CD8-positive, alpha-beta memory T cell (primary cell): ENCODE measurements at regions not wholly inside any gene's neighbourhood (a gene's known extent, or its start where the extent isn't known, plus 50 kb on each side); places are given as distances from the start of the nearest gene placed in this dataset.

Experiments
- CTCF ChIA-PET: fragments of 350-600 bp; sonication (Branson Sonifier 250); formaldehyde crosslinking; loops from one replicate; lab custom pipeline; 2021; ENCODE audit warnings: antibody characterized with exemption; lab: Charles Lee
- POLR2A ChIA-PET: fragments of 350-600 bp; sonication (Branson Sonifier 250); formaldehyde crosslinking; loops from one replicate; lab custom pipeline; 2021; ENCODE audit warnings: antibody characterized with exemption; lab: Charles Lee
- DNase-seq, 5 donors: peaks; one replicate each; pipeline versions ENCODE4 v3.0.0 to v3.0.0-alpha.2; 2020 to 2022; ENCODE audit warnings: mixed read lengths in 1 of 5
- H3K27ac ChIP-seq: one replicate; pipeline ENCODE4 v1.7.0; 2013; ENCODE audit warnings: low read depth, mild to moderate bottlenecking, low read length, moderate library complexity
- H3K27me3 ChIP-seq: 2 replicates; pipeline ENCODE4 v1.7.0; 2013; ENCODE audit warnings: low read length, mild to moderate bottlenecking; ENCODE audit not compliant: insufficient read depth, poor library complexity, severe bottlenecking
- H3K36me3 ChIP-seq: 2 replicates; pipeline ENCODE4 v1.7.0; 2013; ENCODE audit warnings: mild to moderate bottlenecking, low read length, moderate library complexity; ENCODE audit not compliant: insufficient read depth
- H3K4me1 ChIP-seq: 2 replicates; pipeline ENCODE4 v1.7.0; 2013; ENCODE audit warnings: mild to moderate bottlenecking, low read length, moderate library complexity; ENCODE audit not compliant: insufficient read depth
- H3K4me3 ChIP-seq: 2 replicates; pipeline ENCODE4 v1.7.0; 2013; ENCODE audit warnings: mild to moderate bottlenecking, low read length
- H3K9me3 ChIP-seq: 2 replicates; pipeline ENCODE4 v1.7.0; 2013; ENCODE audit warnings: mild to moderate bottlenecking, low read length
- H3K27ac Mint-ChIP-seq, 8 donors: one replicate each; pipeline ENCODE4 v1.8.0; 2020 to 2021; ENCODE audit warnings: mixed read lengths in 8 of 8, mild to moderate bottlenecking in 6 of 8, inconsistent platforms in 3 of 8, moderate library complexity in 3 of 8
- H3K27me3 Mint-ChIP-seq, 2 donors: one replicate each; pipeline ENCODE4 v1.8.0; 2020 to 2021; ENCODE audit warnings: mixed read lengths in 2 of 2, mild to moderate bottlenecking in 1 of 2, moderate library complexity in 1 of 2
- H3K36me3 Mint-ChIP-seq, 3 donors: one replicate each; pipeline ENCODE4 v1.8.0; 2020 to 2021; ENCODE audit warnings: mixed read lengths in 3 of 3, inconsistent platforms in 1 of 3, mild to moderate bottlenecking in 1 of 3
- H3K4me1 Mint-ChIP-seq, 3 donors: one replicate each; pipeline ENCODE4 v1.8.0; 2020 to 2021; ENCODE audit warnings: mixed read lengths in 3 of 3, inconsistent platforms in 1 of 3, mild to moderate bottlenecking in 1 of 3
- H3K4me3 Mint-ChIP-seq, 7 donors: one replicate each; pipeline ENCODE4 v1.8.0; 2020 to 2021; ENCODE audit warnings: mixed read lengths in 7 of 7, mild to moderate bottlenecking in 6 of 7, moderate library complexity in 4 of 7, inconsistent platforms in 2 of 7
- H3K9me3 Mint-ChIP-seq, 5 donors: one replicate each; pipeline ENCODE4 v1.8.0; 2020 to 2022; ENCODE audit warnings: mixed read lengths in 5 of 5, mild to moderate bottlenecking in 3 of 5, moderate library complexity in 2 of 5, inconsistent platforms in 1 of 5

GRCh38 chr2:20539776-20540586 is 93.1 kb downstream of the RHOB start:
- Mint-ChIP-seq H3K36me3 (no peaks in the 10 kb centered on the region), H3K27me3 (peaks cover 4 to 8% of the 10 kb centered on the region in 2 donors), H3K4me1 (peaks cover 0 to 1% (median 0%) of the 10 kb centered on the region in 3 donors), H3K27ac (no peak overlapping the region), H3K4me3 (no peak overlapping the region), H3K9me3 (no peaks in the 10 kb centered on the region)
- DNase-seq, result no peak
- no peaks in the 10 kb centered on the region for H3K27me3 ChIP-seq
- no peak overlapping the region for H3K27ac ChIP-seq
- no peak overlapping the region for H3K4me3 ChIP-seq
- H3K36me3 ChIP-seq, result no peaks in the 10 kb centered on the region
- H3K9me3 ChIP-seq, result no peaks in the 10 kb centered on the region
- ChIA-PET CTCF (no interaction called here), POLR2A (no interaction called here)
- no peaks in the 10 kb centered on the region for H3K4me1 ChIP-seq

GRCh38 chr2:20540587-20541293 is 93.9 kb downstream of the RHOB start:
- H3K4me1 ChIP-seq, result no peaks in the 10 kb centered on the region
- no peaks in the 10 kb centered on the region for H3K36me3 Mint-ChIP-seq
- CTCF ChIA-PET, result no interaction called here
- H3K27me3 ChIP-seq, result no peaks in the 10 kb centered on the region
- no peaks in the 10 kb centered on the region for H3K36me3 ChIP-seq
- H3K9me3 Mint-ChIP-seq, result no peaks in the 10 kb centered on the region
- no peak overlapping the region for H3K4me3 ChIP-seq
- POLR2A ChIA-PET, result no interaction called here
- no peak overlapping the region for H3K4me3 Mint-ChIP-seq
- DNase-seq, result no peak
- peaks cover 4 to 8% of the 10 kb centered on the region in 2 donors for H3K27me3 Mint-ChIP-seq
- H3K27ac Mint-ChIP-seq, result no peak overlapping the region
- peaks cover 0 to 1% (median 0%) of the 10 kb centered on the region in 3 donors for H3K4me1 Mint-ChIP-seq
- H3K9me3 ChIP-seq, result no peaks in the 10 kb centered on the region
- H3K27ac ChIP-seq, result no peak overlapping the region

GRCh38 chr2:20541294-20541640 is 94.4 kb downstream of the RHOB start:
- no peaks in the 10 kb centered on the region for H3K36me3 Mint-ChIP-seq
- POLR2A ChIA-PET, result no interaction called here
- no peak overlapping the region for H3K4me3 Mint-ChIP-seq
- DNase-seq, result no peak
- H3K4me1 Mint-ChIP-seq, result peaks cover 0 to 1% (median 0%) of the 10 kb centered on the region in 3 donors
- no peaks in the 10 kb centered on the region for H3K9me3 Mint-ChIP-seq
- H3K4me3 ChIP-seq, result no peak overlapping the region
- no peaks in the 10 kb centered on the region for H3K27me3 ChIP-seq
- H3K27ac ChIP-seq, result no peak overlapping the region
- no peaks in the 10 kb centered on the region for H3K36me3 ChIP-seq
- no peak overlapping the region for H3K27ac Mint-ChIP-seq
- H3K27me3 Mint-ChIP-seq, result peaks cover 4 to 8% of the 10 kb centered on the region in 2 donors
- no peaks in the 10 kb centered on the region for H3K4me1 ChIP-seq
- CTCF ChIA-PET, result no interaction called here
- no peaks in the 10 kb centered on the region for H3K9me3 ChIP-seq

GRCh38 chr2:20541651-20542050 is 94.8 kb downstream of the RHOB start:
- Mint-ChIP-seq H3K27me3 (peaks cover 4 to 8% of the 10 kb centered on the region in 2 donors), H3K36me3 (no peaks in the 10 kb centered on the region), H3K4me3 (no peak overlapping the region), H3K9me3 (no peaks in the 10 kb centered on the region), H3K4me1 (peaks cover 0 to 1% (median 0%) of the 10 kb centered on the region in 3 donors), H3K27ac (no peak overlapping the region)
- ChIA-PET POLR2A (no interaction called here), CTCF (no interaction called here)
- no peaks in the 10 kb centered on the region for H3K4me1 ChIP-seq
- H3K27ac ChIP-seq, result no peak overlapping the region
- DNase-seq, result no peak
- H3K9me3 ChIP-seq, result no peaks in the 10 kb centered on the region
- no peak overlapping the region for H3K4me3 ChIP-seq
- H3K27me3 ChIP-seq, result no peaks in the 10 kb centered on the region
- H3K36me3 ChIP-seq, result no peaks in the 10 kb centered on the region

GRCh38 chr2:20542269-20542668 is 95.4 kb downstream of the RHOB start:
- Mint-ChIP-seq H3K4me3 (no peak overlapping the region), H3K4me1 (peaks cover 0 to 1% (median 0%) of the 10 kb centered on the region in 3 donors), H3K36me3 (no peaks in the 10 kb centered on the region), H3K9me3 (no peaks in the 10 kb centered on the region), H3K27ac (no peak overlapping the region), H3K27me3 (peaks cover 4 to 8% of the 10 kb centered on the region in 2 donors)
- Histone ChIP-seq H3K36me3 (no peaks in the 10 kb centered on the region), H3K27me3 (no peaks in the 10 kb centered on the region), H3K9me3 (no peaks in the 10 kb centered on the region), H3K4me3 (no peak overlapping the region), H3K4me1 (no peaks in the 10 kb centered on the region), H3K27ac (no peak overlapping the region)
- ChIA-PET POLR2A (no interaction called here), CTCF (no interaction called here)
- DNase-seq, result no peak

- ChIA-PET CTCF (interaction anchor here (1.1 kb wide), 1 partner anchor 119 kb away, joined by 3 read pairs; no protein-coding TSS in a partner anchor), POLR2A (no interaction called here)
- Mint-ChIP-seq H3K27me3 (peaks cover 4 to 8% of the 10 kb centered on the region in 2 donors), H3K4me3 (no peak overlapping the region), H3K27ac (no peak overlapping the region), H3K4me1 (peaks cover 0 to 1% (median 0%) of the 10 kb centered on the region in 3 donors), H3K9me3 (no peaks in the 10 kb centered on the region), H3K36me3 (no peaks in the 10 kb centered on the region)
- no peak overlapping the region for H3K27ac ChIP-seq
- H3K36me3 ChIP-seq, result no peaks in the 10 kb centered on the region
- H3K9me3 ChIP-seq, result no peaks in the 10 kb centered on the region
- H3K4me1 ChIP-seq, result no peaks in the 10 kb centered on the region
- DNase-seq, result no peak
- H3K27me3 ChIP-seq, result no peaks in the 10 kb centered on the region
- no peak overlapping the region for H3K4me3 ChIP-seq
Observed at GRCh38 chr2:20542746-20543468, 96.0 kb downstream of the RHOB start.

- Histone ChIP-seq H3K9me3 (no peaks in the 10 kb centered on the region), H3K27me3 (no peaks in the 10 kb centered on the region), H3K36me3 (no peaks in the 10 kb centered on the region), H3K4me1 (no peaks in the 10 kb centered on the region), H3K27ac (no peak overlapping the region), H3K4me3 (no peak overlapping the region)
- no peak overlapping the region for H3K27ac Mint-ChIP-seq
- H3K9me3 Mint-ChIP-seq, result no peaks in the 10 kb centered on the region
- H3K36me3 Mint-ChIP-seq, result no peaks in the 10 kb centered on the region
- H3K4me1 Mint-ChIP-seq, result peaks cover 0 to 1% (median 0%) of the 10 kb centered on the region in 3 donors
- DNase-seq, result no peak
- POLR2A ChIA-PET, result no interaction called here
- H3K4me3 Mint-ChIP-seq, result no peak overlapping the region
- CTCF ChIA-PET, result interaction anchor here (1.1 kb wide), 1 partner anchor 118 kb away, joined by 3 read pairs; no protein-coding TSS in a partner anchor
- H3K27me3 Mint-ChIP-seq, result peaks cover 4 to 8% of the 10 kb centered on the region in 2 donors
Observed at GRCh38 chr2:20543469-20544152, 96.7 kb downstream of the RHOB start.
